ENCODE measurements at regions not wholly inside any gene's neighbourhood (a gene's known extent, or its start where the extent isn't known, plus 50 kb on each side); places are given as distances from the start of the nearest gene placed in this dataset.
"Not testable (repeated sequence)": the region's sequence is repeated elsewhere in the genome, so short reads cannot be mapped to it uniquely, and the experiment has no call there.

DNA sequence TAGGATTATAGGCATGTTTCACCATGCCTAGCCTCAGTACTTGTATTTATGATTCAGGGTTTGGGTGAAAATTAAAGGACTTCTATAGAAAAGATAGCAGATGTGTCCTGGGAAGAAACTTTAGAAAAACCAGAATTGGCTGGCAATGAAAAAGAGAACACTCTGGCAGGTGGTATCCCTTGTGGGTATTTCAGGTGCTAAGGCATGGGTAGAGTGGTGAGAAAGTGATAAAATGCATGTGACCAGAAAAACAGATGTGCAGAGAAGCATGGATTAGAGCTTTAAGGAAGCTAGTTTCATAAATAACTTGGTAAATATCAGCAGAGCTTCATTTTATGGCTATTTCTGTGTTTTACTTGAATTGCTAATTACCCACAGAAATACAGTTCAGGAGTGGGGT is 622.2 kb downstream of the DOK5 start:
- no peak for TF ChIP-seq CTCF (IDR thresholded peaks at IDR 0.05)
- no peak for TF ChIP-seq ZFX (IDR thresholded peaks at IDR 0.05; ENCODE audit: borderline replicate concordance)

GRCh38 chr20:55095745-55096400 is 620.5 kb downstream of the DOK5 start:
- TF ChIP-seq CTCF (IDR thresholded peaks at IDR 0.05): no peak
- TF ChIP-seq ZFX (IDR thresholded peaks at IDR 0.05; ENCODE audit: borderline replicate concordance): no peak
- no peak overlapping the region for H3K27ac ChIP-seq

More for the DNA sequence above, 622.2 kb downstream of the DOK5 start:
- no peak overlapping the region for H3K27ac ChIP-seq

DNA sequence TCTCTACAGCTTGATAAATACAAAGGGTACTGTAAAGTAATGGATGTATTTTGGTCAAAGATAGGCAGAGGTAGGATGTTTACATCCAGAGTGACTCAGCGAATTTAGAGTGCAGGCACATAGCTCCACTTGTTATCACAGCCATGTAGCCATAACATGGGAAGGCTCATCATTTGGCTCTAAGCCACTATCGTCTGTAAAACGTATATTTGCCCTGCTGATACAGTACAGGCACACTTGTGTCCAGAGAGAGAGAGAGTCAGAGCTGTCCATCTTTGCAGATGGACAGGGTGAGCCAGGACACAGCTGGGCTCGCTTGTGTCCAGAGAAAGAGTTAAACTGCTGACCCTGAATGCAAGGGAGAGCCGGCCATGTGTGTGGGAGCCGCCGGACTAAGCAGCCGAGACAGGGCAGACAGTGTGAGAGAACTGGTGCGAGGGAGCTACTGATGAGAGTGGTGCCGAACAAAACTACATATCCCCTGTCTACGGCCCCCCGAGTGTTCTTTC is 619.0 kb downstream of the DOK5 start:
- TF ChIP-seq CTCF (IDR thresholded peaks at IDR 0.05) (no peak), ZFX (IDR thresholded peaks at IDR 0.05; ENCODE audit: borderline replicate concordance) (no peak)
- no peak overlapping the region for H3K27ac ChIP-seq

- no peak for TF ChIP-seq CTCF (IDR thresholded peaks at IDR 0.05)
- no peak for TF ChIP-seq ZFX (IDR thresholded peaks at IDR 0.05; ENCODE audit: borderline replicate concordance)
- H3K27ac ChIP-seq: no peak overlapping the region
These were observed 614.9 kb downstream of the DOK5 start for GRCh38 chr20:55090286-55090685.

DNA sequence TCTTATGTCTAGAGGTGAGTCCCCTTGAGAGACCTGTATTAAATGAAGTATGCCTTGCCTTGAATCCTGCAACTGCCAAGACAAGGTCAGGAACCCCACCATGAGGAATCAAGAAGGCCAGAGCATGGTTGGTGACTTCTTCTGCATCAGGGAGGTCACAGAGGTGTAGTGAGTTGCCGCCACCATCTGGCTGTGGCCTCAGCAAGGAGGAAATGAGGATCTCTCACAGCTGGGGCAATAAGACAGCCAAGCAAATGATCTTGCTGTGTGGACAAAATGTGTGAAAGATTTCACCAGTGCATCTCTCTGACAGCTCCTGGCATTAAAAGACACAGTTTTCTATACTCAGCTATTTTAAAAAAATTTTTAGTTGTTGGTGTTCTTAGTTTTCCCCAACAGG is 611.0 kb downstream of the DOK5 start:
- H3K27ac ChIP-seq: no peak overlapping the region

GRCh38 chr20:55079917-55080316 is 604.5 kb downstream of the DOK5 start:
- TF ChIP-seq CTCF (IDR thresholded peaks at IDR 0.05) (no peak), ZFX (IDR thresholded peaks at IDR 0.05; ENCODE audit: borderline replicate concordance) (no peak)
- no peak overlapping the region for H3K27ac ChIP-seq

More for the DNA sequence above, 611.0 kb downstream of the DOK5 start:
- no peak for TF ChIP-seq ZFX (IDR thresholded peaks at IDR 0.05; ENCODE audit: borderline replicate concordance)
- no peak for TF ChIP-seq CTCF (IDR thresholded peaks at IDR 0.05)

DNA sequence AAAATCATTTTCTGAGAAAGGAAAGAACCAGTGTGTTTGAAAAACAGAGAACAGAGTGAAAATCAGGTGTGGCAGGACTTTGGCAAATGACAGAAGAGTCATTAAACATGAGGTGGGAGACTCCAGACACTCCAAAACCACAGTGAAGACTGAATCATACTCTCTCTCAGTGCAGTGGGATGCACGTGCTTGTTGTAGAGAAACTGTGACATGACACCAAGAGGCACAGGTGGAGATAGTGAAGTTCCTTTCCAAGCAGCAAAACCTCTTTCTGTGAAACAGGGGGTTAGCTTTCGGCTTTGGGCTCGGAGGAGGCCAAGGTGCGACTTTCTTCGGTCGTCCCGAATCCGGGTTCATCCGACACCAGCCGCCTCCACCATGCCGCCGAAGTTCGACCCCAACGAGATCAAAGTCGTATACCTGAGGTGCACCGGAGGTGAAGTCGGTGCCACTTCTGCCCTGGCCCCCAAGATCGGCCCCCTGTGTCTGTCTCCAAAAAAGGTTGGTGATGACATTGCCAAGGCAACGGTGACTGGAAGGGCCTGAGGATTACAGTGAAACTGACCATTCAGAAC is 599.0 kb downstream of the DOK5 start:
- not testable (repeated sequence) for H3K27ac ChIP-seq
